Stomach (tissue), 8 donors: ENCODE measurements at regions not wholly inside any gene's neighbourhood (a gene's known extent, or its start where the extent isn't known, plus 50 kb on each side); places are given as distances from the start of the nearest gene placed in this dataset.
A peak's percentile ranks its signal among the peaks of the same experiment; 100 is the strongest.

Experiments
- DNase-seq, 2 donors: peaks; one replicate each; pipeline versions ENCODE4 v3.0.0 to v3.0.0-alpha.2; 2013 to 2019
- H3K27ac ChIP-seq, 5 donors: fragments of 200-600 bp in 4 of 5; sonication (generic) in 4 of 5; one replicate each; pipeline ENCODE4 v1.5.1; 2013 to 2019; ENCODE audit warnings: mild to moderate bottlenecking in 1 of 5, moderate library complexity in 1 of 5
- H3K27me3 ChIP-seq, 3 donors: fragments of 200-600 bp; sonication (generic); one replicate each; pipeline ENCODE4 v1.5.1; 2017 to 2019; ENCODE audit warnings: mixed run types in 1 of 3
- H3K36me3 ChIP-seq, 4 donors: fragments of 200-600 bp; sonication (generic); 1 replicate in 3 of 4; 2 replicates in 1 of 4; pipeline ENCODE4 v1.5.1; 2016 to 2019
- H3K4me1 ChIP-seq, 4 donors: fragments of 200-600 bp; sonication (generic); one replicate each; pipeline ENCODE4 v1.5.1; 2016 to 2019
- H3K4me3 ChIP-seq, 4 donors: fragments of 200-600 bp; sonication (generic) in 3 of 4; one replicate each; pipeline ENCODE4 v1.5.1; 2016 to 2019; ENCODE audit warnings: mild to moderate bottlenecking in 1 of 4
- H3K9me3 ChIP-seq, 4 donors: fragments of 200-600 bp; sonication (generic); one replicate each; pipeline ENCODE4 v1.5.1; 2016 to 2019
- EP300 ChIP-seq: sonication (generic); formaldehyde crosslinking; IDR thresholded peaks from one replicate; pipeline ENCODE4 v1.6.1; 2017; ENCODE audit warnings: antibody characterized with exemption
- POLR2A ChIP-seq, 4 donors: fragments of 450-650 bp; IDR thresholded peaks; one replicate each; pipeline ENCODE4 v1.6.1; 2016; ENCODE audit warnings: antibody characterized with exemption in 4 of 4, control low read depth in 2 of 4, mild to moderate bottlenecking in 1 of 4, moderate library complexity in 1 of 4
- POLR2AphosphoS5 ChIP-seq, 3 donors: sonication (generic); formaldehyde crosslinking; IDR thresholded peaks; one replicate each; pipeline ENCODE4 v1.6.1; 2016; ENCODE audit warnings: antibody characterized with exemption in 3 of 3
- WGBS, 5 donors: extraction: QIAGEN DNeasy Blood & Tissue Kit in 3 of 5; methylation state at CpG; one replicate each; pipeline versions ENCODE4 v1.1.5 to v1.1.7; 2013 to 2018; 5-methylcytosine and 5-hydroxymethylcytosine counted together
- intact Hi-C: fragments of 100-400 bp; cut with DNase I; formaldehyde crosslinking; loops from one replicate; pipeline ENCODE4 v1.15.1; 2023; ENCODE audit warnings: low total_unique reads
- TF ChIP-seq, protein P1 (sequence below), 7 experiments: fragments of 450-650 bp in 4 of 7; fragments of 200-600 bp in 3 of 7; sonication (generic) in 3 of 7; IDR thresholded peaks; one replicate each; pipeline ENCODE4 v1.5.1; 2016 to 2019; ENCODE audit warnings: antibody characterized with exemption in 7 of 7, control low read depth in 2 of 7, mild to moderate bottlenecking in 1 of 7
- donor health status: healthy with polysubstance abuse.
- donor health status: Bipolar disorder and iron deficiency.
- donor health status: healthy.

DNA sequence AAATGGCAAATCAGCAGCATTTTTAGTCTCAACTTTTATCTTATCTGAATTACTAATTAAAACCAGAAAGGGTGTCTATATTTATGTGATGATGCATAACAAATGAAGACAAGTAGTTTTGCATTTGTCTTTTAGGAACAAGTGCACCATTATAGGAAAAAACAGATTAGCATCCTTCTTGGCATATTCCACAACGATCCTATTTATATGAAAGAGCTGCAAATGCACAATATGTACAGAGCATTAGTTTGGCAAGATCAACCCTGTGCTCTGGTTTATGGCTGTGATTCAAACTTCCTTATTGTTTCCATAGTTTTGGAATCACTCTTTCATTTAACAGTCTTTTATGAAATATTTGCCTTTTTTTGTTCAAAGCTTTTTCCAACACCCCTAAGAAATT is 486.8 kb downstream of the KCNH5 start:
- Histone ChIP-seq H3K27me3 (no peaks in the 10 kb centered on the region), H3K36me3 (no peaks in the 10 kb centered on the region), H3K4me1 (no peaks in the 10 kb centered on the region), H3K9me3 (no peaks in the 10 kb centered on the region), H3K27ac (no peak overlapping the region), H3K4me3 (no peak overlapping the region)
- 64 to 72% (median 65%) methylated on average over 1 of the region's 1 CpG for WGBS, 5 donors
- intact Hi-C loops: no loop called here
- TF ChIP-seq EP300: no peak
- TF ChIP-seq POLR2A (IDR thresholded peaks at IDR 0.05): no peak
- TF ChIP-seq, protein P1, sequence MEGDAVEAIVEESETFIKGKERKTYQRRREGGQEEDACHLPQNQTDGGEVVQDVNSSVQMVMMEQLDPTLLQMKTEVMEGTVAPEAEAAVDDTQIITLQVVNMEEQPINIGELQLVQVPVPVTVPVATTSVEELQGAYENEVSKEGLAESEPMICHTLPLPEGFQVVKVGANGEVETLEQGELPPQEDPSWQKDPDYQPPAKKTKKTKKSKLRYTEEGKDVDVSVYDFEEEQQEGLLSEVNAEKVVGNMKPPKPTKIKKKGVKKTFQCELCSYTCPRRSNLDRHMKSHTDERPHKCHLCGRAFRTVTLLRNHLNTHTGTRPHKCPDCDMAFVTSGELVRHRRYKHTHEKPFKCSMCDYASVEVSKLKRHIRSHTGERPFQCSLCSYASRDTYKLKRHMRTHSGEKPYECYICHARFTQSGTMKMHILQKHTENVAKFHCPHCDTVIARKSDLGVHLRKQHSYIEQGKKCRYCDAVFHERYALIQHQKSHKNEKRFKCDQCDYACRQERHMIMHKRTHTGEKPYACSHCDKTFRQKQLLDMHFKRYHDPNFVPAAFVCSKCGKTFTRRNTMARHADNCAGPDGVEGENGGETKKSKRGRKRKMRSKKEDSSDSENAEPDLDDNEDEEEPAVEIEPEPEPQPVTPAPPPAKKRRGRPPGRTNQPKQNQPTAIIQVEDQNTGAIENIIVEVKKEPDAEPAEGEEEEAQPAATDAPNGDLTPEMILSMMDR (IDR thresholded peaks at IDR 0.05): no peak
- no peak for TF ChIP-seq POLR2AphosphoS5 (IDR thresholded peaks at IDR 0.05)
- no peak for DNase-seq

- intact Hi-C loops: no loop called here
- DNase-seq: no peak
- H3K27ac ChIP-seq: no peak overlapping the region
- no peaks in the 10 kb centered on the region for H3K4me1 ChIP-seq
- H3K27me3 ChIP-seq: no peaks in the 10 kb centered on the region
- no peaks in the 10 kb centered on the region for H3K36me3 ChIP-seq
- TF ChIP-seq POLR2A (IDR thresholded peaks at IDR 0.05) (no peak), EP300 (no peak), POLR2AphosphoS5 (IDR thresholded peaks at IDR 0.05) (no peak)
- TF ChIP-seq, protein P1 (IDR thresholded peaks at IDR 0.05): no peak
- 74 to 82% (median 79%) methylated on average over 2 of the region's 2 CpGs for WGBS, 5 donors
- no peak overlapping the region for H3K4me3 ChIP-seq
- peaks cover 0 to 3% (median 0%) of the 10 kb centered on the region in 4 donors for H3K9me3 ChIP-seq
Observed at GRCh38 chr14:62585247-62585646, 460.0 kb downstream of the KCNH5 start.

DNA sequence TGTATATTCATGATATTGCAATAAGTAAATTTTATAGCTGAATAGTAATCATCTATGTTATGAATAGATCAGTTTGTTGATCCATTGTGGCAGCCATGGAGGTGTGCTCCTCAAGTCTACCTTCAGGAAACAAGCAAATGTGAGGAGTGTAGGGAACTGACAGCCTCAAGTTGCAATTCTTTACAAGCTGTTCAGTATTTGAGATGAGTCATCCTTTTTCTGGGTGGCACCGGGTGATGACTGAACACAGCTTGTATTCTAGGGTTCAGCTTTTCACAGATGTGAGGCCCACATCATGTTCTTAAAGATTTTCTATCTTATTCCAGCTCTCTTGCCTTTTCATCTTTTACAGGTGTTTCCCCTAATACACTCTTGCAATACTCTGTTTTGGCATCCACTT is 452.4 kb downstream of the KCNH5 start:
- H3K4me3 ChIP-seq: no peak overlapping the region
- DNase-seq: peak in 1 of 2 donors; percentile 5
- H3K27me3 ChIP-seq: no peaks in the 10 kb centered on the region
- peaks cover 0 to 19% (median 7%) of the 10 kb centered on the region in 4 donors for H3K9me3 ChIP-seq
- no peaks in the 10 kb centered on the region for H3K36me3 ChIP-seq
- no peaks in the 10 kb centered on the region for H3K4me1 ChIP-seq
- no peak overlapping the region for H3K27ac ChIP-seq
- intact Hi-C loops: no loop called here
- no peak for TF ChIP-seq POLR2A (IDR thresholded peaks at IDR 0.05)
- TF ChIP-seq, protein P1 (IDR thresholded peaks at IDR 0.05): no peak
- TF ChIP-seq POLR2AphosphoS5 (IDR thresholded peaks at IDR 0.05): no peak
- TF ChIP-seq EP300: no peak
- WGBS, 5 donors: 40 to 74% (median 48%) methylated on average over 1 of the region's 1 CpG

GRCh38 chr14:62597143-62597542 is 448.1 kb downstream of the KCNH5 start:
- Histone ChIP-seq H3K27ac (no peak overlapping the region), H3K4me3 (no peak overlapping the region), H3K9me3 (peaks cover 0 to 23% (median 7%) of the 10 kb centered on the region in 4 donors), H3K4me1 (no peaks in the 10 kb centered on the region), H3K36me3 (no peaks in the 10 kb centered on the region), H3K27me3 (no peaks in the 10 kb centered on the region)
- no peak for DNase-seq
- no peak for TF ChIP-seq EP300
- intact Hi-C loops: no loop called here
- 82 to 95% (median 91%) methylated on average over 1 of the region's 1 CpG for WGBS, 5 donors

GRCh38 chr14:62599616-62600385 is 445.5 kb downstream of the KCNH5 start:
- no peaks in the 10 kb centered on the region for H3K36me3 ChIP-seq
- no peak overlapping the region for H3K27ac ChIP-seq
- no peak overlapping the region for H3K4me3 ChIP-seq
- DNase-seq: no peak
- no peaks in the 10 kb centered on the region for H3K27me3 ChIP-seq
- TF ChIP-seq, protein P1 (IDR thresholded peaks at IDR 0.05): no peak
- TF ChIP-seq EP300 (no peak), POLR2A (IDR thresholded peaks at IDR 0.05) (no peak), POLR2AphosphoS5 (IDR thresholded peaks at IDR 0.05) (no peak)
- no peaks in the 10 kb centered on the region for H3K4me1 ChIP-seq
- 86 to 97% (median 91%) methylated on average over 2 of the region's 2 CpGs for WGBS, 5 donors
- intact Hi-C loops: no loop called here
- H3K9me3 ChIP-seq: peaks cover 0 to 23% (median 7%) of the 10 kb centered on the region in 4 donors
